ENCODE measurements at regions not wholly inside any gene's neighbourhood (a gene's known extent, or its start where the extent isn't known, plus 50 kb on each side); places are given as distances from the start of the nearest gene placed in this dataset.

DNA sequence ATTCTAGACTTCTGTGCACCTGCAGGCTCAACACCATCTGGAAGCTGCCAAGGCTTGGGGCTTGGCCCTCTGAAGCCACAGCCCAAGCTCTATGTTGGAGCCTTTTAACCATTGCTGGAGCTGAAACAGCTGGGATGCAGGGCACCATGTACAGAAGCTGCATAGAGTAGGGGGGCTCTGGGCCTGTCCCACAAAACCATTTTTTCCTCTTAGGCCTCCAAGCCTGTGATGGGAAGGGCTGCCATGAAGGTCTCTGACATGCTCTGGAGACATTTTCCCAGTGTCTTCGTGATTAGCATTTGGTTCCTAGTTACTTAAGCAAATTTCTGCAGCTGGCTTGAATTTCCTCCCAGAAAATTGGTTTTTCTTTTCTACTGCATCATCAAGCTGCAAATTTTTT is 999.3 kb upstream of the GRIA3 start:
- DNase-seq (ENCODE audit: low read depth, low spot score): no peak

DNA sequence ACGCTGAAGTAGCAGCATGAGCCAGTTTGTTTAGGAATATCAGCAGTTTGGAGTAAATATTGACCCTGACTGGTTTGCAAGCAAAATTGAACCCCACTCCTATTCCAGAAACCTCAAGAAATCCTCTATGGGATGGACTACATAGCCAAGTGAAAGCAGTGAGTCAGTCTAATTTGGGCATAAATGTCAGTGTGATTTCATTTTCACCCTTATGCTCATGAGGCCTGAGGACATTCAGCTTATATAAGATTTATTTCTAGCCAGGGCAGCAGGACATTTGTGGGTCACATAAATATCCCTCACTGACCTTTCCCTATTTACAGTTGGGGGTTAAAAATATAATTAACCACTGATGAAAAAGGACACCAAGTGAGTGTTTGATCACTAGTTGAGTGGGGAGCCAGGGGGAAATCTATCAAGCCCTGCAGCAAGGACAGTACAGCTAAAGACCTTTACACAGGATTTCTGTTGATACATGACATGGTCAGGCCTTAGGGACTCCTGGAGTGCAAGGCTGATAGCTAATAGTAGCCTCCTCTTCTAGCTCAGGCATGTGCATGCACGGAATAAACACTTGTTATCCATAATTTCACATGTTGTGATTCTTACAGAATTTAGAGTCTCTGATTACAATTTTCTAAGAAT is 996.9 kb upstream of the GRIA3 start:
- no peak for DNase-seq (ENCODE audit: low read depth, low spot score)

- no peak for DNase-seq (ENCODE audit: low read depth, low spot score)
Measured at GRCh38 chrX:122188751-122189150, 995.3 kb upstream of the GRIA3 start.

GRCh38 chrX:122196343-122196742 is 987.7 kb upstream of the GRIA3 start:
- peak; percentile 14 for DNase-seq (ENCODE audit: low read depth, low spot score)

DNA sequence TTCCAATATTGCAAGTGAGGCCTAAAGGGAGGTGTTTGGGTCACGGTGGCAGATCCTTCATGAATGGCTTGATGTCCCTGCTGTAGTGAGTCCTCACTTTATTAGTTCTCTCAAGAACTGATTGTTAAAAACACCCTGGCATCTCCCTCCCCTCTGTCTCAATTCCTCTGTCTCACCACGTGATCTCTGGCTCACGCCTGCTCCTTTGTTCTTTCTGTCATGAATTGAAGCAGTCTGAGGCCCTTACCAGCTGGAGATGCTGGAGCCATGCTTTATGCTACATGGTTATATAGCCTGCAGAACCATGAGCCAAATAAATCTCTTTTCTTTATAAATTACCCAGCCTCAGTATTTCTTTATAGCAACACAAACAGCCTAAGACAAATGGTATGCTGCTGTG is 980.7 kb upstream of the GRIA3 start:
- DNase-seq (ENCODE audit: low read depth, low spot score): peak; percentile 23

GRCh38 chrX:122218666-122219065 is 965.4 kb upstream of the GRIA3 start:
- DNase-seq (ENCODE audit: low read depth, low spot score): no peak

DNA sequence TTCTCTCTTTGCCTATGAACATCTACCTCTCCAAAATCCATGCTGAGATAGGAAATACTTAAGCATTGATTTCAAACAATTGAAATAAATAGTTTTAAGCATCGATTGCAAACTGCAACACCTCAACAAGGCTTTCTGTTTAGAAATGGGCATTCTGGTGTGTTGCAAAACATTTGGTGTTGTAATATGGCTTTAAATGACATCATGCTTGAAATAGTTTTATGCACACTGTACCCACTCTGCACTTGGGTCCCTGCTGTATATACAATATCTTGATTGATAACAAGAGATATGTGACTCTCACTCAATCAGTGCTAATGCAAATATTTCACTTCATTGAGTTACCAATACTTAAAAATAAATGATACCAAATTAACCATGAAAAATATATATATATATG is 964.9 kb upstream of the GRIA3 start:
- no peak for DNase-seq (ENCODE audit: low read depth, low spot score)

- no peak for DNase-seq (ENCODE audit: low read depth, low spot score)
Measured at GRCh38 chrX:122219735-122220134, 964.3 kb upstream of the GRIA3 start.

DNA sequence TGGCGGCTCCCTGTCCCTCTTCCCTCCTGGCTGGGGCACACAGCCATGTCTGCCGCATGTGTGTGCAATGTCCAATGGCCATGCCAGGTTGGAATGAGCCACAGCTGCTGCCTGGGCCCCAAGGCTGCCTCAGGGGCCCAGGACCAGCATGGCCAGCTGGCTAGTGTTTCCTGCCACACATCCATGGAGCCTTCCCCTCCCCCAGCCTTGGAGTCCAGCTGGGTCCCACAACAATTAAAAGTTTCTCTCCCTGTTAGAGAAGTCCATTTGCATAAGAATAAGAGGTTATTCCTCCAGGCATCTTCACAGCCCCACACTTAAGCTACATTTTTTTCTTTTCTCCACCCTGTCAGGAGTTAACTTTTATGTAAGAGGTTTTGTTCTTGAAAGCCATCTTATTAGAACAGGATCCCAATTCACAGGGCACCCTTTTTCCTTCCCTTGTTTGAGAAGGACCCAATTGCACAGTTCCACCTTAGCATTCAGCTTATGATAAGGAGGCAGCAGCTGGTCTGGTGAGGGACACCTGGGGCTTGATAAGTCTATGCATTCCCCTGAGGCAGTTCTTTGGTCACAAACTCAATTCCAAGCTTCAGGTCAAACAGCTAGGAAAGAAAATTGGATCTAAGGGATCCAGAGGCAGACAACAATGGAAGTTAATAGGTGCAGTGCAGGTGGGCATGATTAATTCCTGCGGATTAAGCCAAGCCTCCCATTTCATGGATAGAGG is 963.3 kb upstream of the GRIA3 start:
- peak; percentile 96 for DNase-seq (ENCODE audit: low read depth, low spot score)

- peak; percentile 50 for DNase-seq (ENCODE audit: low read depth, low spot score)
Measured at GRCh38 chrX:122221810-122222209, 962.3 kb upstream of the GRIA3 start.

GRCh38 chrX:122224137-122224536 is 959.9 kb upstream of the GRIA3 start:
- peak; percentile 51 for DNase-seq (ENCODE audit: low read depth, low spot score)

- DNase-seq (ENCODE audit: low read depth, low spot score): no peak
Measured at GRCh38 chrX:122238801-122239200, 945.3 kb upstream of the GRIA3 start.

DNA sequence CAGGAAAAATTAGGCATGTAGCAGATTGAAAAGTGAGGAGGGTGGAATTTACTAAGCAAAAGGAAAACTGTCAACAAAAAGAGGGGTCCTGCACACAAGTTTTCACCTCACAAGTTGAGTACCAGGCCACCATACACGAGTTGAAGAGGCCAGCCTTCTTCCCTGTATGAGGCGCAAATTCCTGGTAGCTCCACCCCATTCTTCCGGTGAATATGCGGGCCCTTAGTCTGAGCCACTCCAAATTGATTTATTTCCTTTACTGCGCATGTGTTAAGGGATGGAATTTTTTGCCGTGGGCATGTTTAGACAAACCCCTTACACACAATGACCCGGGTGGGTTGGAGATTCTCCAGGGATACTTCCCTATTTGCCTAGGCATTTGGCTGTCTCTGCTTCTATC is 942.1 kb upstream of the GRIA3 start:
- DNase-seq (ENCODE audit: low read depth, low spot score): no peak

- no peak for DNase-seq (ENCODE audit: low read depth, low spot score)
Measured at GRCh38 chrX:122244080-122244479, 940.0 kb upstream of the GRIA3 start.

DNA sequence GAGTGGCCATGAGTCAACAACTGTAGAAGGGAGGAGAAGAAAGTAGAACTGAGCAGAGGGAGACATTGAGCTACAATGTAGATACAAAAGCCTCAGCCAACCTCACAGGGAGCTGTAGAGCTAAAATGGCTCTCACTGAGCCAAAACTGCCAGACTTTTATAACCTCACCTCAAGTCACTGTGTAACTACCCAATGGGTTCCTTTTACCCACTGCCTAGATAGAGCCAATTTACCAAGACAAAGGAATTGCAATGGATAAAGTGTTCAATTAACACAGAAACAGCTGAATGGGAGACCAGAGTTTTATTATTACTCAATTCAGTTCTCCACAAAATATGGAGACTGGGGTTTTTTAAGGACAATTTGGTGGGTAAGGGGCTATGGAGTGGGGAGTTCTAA is 938.9 kb upstream of the GRIA3 start:
- DNase-seq (ENCODE audit: low read depth, low spot score): no peak

DNA sequence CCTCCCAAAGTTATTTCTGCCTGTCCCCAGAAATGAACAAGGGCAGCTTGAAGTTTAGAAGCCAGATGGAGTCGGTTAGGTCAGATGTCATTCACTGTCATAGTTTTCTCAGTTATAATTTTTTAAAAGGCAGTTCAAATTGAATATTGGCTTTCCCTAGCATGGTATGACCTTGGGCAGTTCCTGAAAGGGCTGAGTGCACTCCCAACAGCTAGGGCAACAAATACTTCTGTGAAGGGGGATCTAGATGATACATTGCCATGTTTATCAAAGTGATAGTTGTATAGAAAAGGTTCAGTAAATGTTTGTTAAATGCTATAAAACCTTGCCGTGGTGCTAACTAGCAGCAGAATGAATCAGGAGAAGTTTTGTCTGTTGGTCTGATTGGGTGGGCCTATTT is 938.1 kb upstream of the GRIA3 start:
- DNase-seq (ENCODE audit: low read depth, low spot score): no peak

GRCh38 chrX:122246937-122247336 is 937.1 kb upstream of the GRIA3 start:
- no peak for DNase-seq (ENCODE audit: low read depth, low spot score)

- DNase-seq (ENCODE audit: low read depth, low spot score): no peak
Measured at GRCh38 chrX:122248681-122249080, 935.4 kb upstream of the GRIA3 start.

DNA sequence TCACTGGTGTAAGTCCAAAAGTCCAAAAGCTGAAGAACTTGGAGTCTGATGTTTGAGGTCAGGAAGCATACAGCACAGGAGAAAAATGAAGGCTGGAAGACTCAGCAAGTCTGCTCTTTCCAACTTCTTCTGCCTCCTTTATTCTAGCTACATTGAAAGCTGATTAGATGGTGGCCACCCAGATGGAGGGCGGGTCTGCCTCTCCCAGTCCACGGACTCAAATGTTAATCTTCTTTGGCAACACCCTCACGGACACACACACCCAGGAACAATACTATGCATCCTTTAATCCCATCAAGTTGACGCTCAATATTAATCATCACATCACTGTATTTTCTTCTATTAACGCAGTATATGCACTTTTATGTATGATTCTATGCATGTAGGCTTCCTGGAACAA is 931.6 kb upstream of the GRIA3 start:
- DNase-seq (ENCODE audit: low read depth, low spot score): no peak

DNA sequence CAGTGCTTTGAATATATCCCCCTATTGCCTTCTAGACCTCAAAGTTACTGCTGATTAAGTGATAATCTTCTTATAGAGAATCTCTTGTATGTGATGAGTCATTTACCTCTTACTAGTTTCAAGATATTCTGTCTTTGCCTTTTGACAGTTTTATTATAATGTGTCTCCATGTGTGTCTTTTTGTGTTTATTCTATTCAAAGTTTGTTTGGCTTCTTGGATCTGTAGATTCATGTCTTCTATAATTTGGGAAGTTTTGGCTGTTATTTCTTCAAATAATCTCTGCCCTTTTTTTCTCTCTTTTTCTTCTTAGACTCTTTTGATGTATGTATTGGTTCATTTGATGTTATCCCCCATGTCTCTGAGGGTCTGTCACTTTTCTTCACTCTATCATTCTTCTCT is 915.7 kb upstream of the GRIA3 start:
- DNase-seq (ENCODE audit: low read depth, low spot score): no peak

- no peak for DNase-seq (ENCODE audit: low read depth, low spot score)
Measured at GRCh38 chrX:122269243-122269781, 914.8 kb upstream of the GRIA3 start.

- no peak for DNase-seq (ENCODE audit: low read depth, low spot score)
Measured at GRCh38 chrX:122270809-122271494, 913.1 kb upstream of the GRIA3 start.

- DNase-seq (ENCODE audit: low read depth, low spot score): no peak
Measured at GRCh38 chrX:122272011-122272410, 912.1 kb upstream of the GRIA3 start.
